Ovary (tissue), 3 donors: ENCODE measurements at regions not wholly inside any gene's neighbourhood (a gene's known extent, or its start where the extent isn't known, plus 50 kb on each side); places are given as distances from the start of the nearest gene placed in this dataset.

Experiments used
- CTCF ChIP-seq, 3 donors: fragments of 450-650 bp in 2 of 3; fragments of 200-600 bp in 1 of 3; IDR thresholded peaks; one replicate each; pipeline versions ENCODE4 v1.5.1 to v1.8.0; 2016 to 2022; ENCODE audit warnings: antibody characterized with exemption in 3 of 3, mild to moderate bottlenecking in 1 of 3
- POLR2A ChIP-seq: fragments of 450-650 bp; IDR thresholded peaks from one replicate; pipeline ENCODE4 v1.6.1; 2017; ENCODE audit warnings: antibody characterized with exemption, mild to moderate bottlenecking, moderate library complexity
- donor health status: DM: no; HTN: no; CAD: no.

DNA sequence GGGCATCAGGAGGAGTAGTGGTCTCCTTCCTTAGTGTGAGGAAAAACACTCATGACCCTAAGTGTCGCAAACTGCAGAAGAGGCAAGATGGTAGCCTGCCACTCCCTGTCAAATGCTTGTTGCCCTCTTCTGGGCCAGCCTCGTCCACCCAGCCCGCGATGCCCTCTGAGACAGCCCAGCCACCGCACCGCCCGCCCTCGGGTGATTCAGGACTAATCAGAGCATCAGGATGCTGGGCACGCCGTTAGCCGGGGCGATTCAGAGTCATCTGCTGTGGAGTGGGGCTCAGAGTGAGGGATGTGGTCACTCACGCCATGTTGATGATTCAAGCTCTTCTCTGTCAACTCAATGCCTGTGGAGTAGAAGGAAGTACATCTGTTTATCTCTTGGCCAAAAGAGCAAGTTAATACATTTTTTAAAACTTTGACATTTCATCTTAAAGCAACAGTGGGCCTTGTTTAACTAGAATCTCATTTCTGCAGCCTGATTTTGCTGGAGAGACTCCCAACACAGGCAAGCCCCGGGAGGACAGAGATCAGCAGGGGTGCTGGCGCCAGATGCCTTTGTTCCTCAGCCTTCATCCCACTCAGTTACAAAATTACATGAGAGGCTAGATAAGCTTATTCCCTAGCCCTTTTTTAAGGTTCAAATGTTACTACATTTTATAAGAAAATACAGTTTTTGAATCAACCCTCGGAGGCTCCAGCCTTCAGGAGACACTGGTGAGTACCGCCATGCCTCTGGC, 79.0 kb downstream of the TMEM18 start:
- TF ChIP-seq CTCF (IDR thresholded peaks at IDR 0.05) (no peak), POLR2A (no peak)
